Trophoblast cell (in vitro differentiated cells and primary cell): ENCODE measurements at regions not wholly inside any gene's neighbourhood (a gene's known extent, or its start where the extent isn't known, plus 50 kb on each side); places are given as distances from the start of the nearest gene placed in this dataset.

ENCODE experiments used
- DNase-seq, 2 donors: peaks; one replicate each; pipeline ENCODE4 v3.0.0-alpha.2; 2016
- H2AFZ ChIP-seq: 2 replicates; pipeline ENCODE4 v1.6.1; 2013; ENCODE audit warnings: low read length, moderate library complexity, mild to moderate bottlenecking; ENCODE audit not compliant: insufficient read depth, poor library complexity
- H2AK5ac ChIP-seq: 2 replicates; pipeline ENCODE4 v1.6.1; 2013; ENCODE audit warnings: mild to moderate bottlenecking, low read length
- H2BK120ac ChIP-seq: 2 replicates; pipeline ENCODE4 v1.6.1; 2013; ENCODE audit warnings: low read length, mild to moderate bottlenecking, moderate library complexity; ENCODE audit not compliant: insufficient read depth, poor library complexity
- H2BK12ac ChIP-seq: 2 replicates; pipeline ENCODE4 v1.6.1; 2013; ENCODE audit warnings: mild to moderate bottlenecking, low read length, moderate library complexity
- H2BK5ac ChIP-seq: 2 replicates; pipeline ENCODE4 v1.6.1; 2013; ENCODE audit warnings: low read length, low read depth, moderate library complexity, mild to moderate bottlenecking; ENCODE audit not compliant: poor library complexity
- H3K14ac ChIP-seq: 2 replicates; pipeline ENCODE4 v1.6.1; 2013; ENCODE audit warnings: mild to moderate bottlenecking, low read length
- H3K18ac ChIP-seq: 2 replicates; pipeline ENCODE4 v1.6.1; 2013; ENCODE audit warnings: mild to moderate bottlenecking, low read length
- H3K23ac ChIP-seq: 2 replicates; pipeline ENCODE4 v1.6.1; 2013; ENCODE audit warnings: low read length
- H3K27ac ChIP-seq: 2 replicates; pipeline ENCODE4 v1.5.1; 2013; ENCODE audit warnings: low read depth, mild to moderate bottlenecking, inconsistent platforms, low read length, moderate library complexity
- H3K27me3 ChIP-seq: 2 replicates; pipeline ENCODE4 v1.6.1; 2013; ENCODE audit warnings: inconsistent platforms, mild to moderate bottlenecking, low read length, moderate library complexity; ENCODE audit not compliant: insufficient read depth
- H3K36me3 ChIP-seq, 2 experiments: 1 replicate in 1 of 2; 2 replicates in 1 of 2; pipeline ENCODE4 v1.6.1; 2013; ENCODE audit warnings: low read length in 2 of 2, mild to moderate bottlenecking in 2 of 2, moderate library complexity in 1 of 2; ENCODE audit not compliant: insufficient read depth in 2 of 2, control insufficient read depth in 1 of 2
- H3K4ac ChIP-seq: 2 replicates; pipeline ENCODE4 v1.6.1; 2013; ENCODE audit warnings: low read depth, mild to moderate bottlenecking, low read length, moderate library complexity
- H3K4me1 ChIP-seq, 2 experiments: 1 replicate in 1 of 2; 2 replicates in 1 of 2; pipeline ENCODE4 v1.6.1; 2013; ENCODE audit warnings: low read length in 2 of 2, mild to moderate bottlenecking in 2 of 2, moderate library complexity in 1 of 2; ENCODE audit not compliant: insufficient read depth in 2 of 2, control insufficient read depth in 1 of 2
- H3K4me2 ChIP-seq: 2 replicates; pipeline ENCODE4 v1.6.1; 2013; ENCODE audit warnings: inconsistent platforms, mild to moderate bottlenecking, low read length, moderate library complexity
- H3K4me3 ChIP-seq: 2 replicates; pipeline ENCODE4 v1.5.1; 2013; ENCODE audit warnings: mild to moderate bottlenecking, low read depth, low read length, inconsistent platforms
- H3K79me1 ChIP-seq: one replicate; pipeline ENCODE4 v1.6.1; 2013; ENCODE audit warnings: low read length
- H3K79me2 ChIP-seq: 2 replicates; pipeline ENCODE4 v1.6.1; 2013; ENCODE audit warnings: low read length, mild to moderate bottlenecking; ENCODE audit not compliant: control insufficient read depth, insufficient read depth, poor library complexity
- H3K9ac ChIP-seq: 2 replicates; pipeline ENCODE4 v1.6.1; 2013; ENCODE audit warnings: mild to moderate bottlenecking, low read length
- H3K9me3 ChIP-seq: 2 replicates; pipeline ENCODE4 v1.6.1; 2013; ENCODE audit warnings: low read depth, mild to moderate bottlenecking, control low read depth, inconsistent platforms, low read length; ENCODE audit not compliant: insufficient read depth
- H4K12ac ChIP-seq: 2 replicates; pipeline ENCODE4 v1.6.1; 2013; ENCODE audit warnings: low read depth, mild to moderate bottlenecking, low read length, moderate library complexity
- H4K8ac ChIP-seq: 2 replicates; pipeline ENCODE4 v1.6.1; 2013; ENCODE audit warnings: low read depth, mild to moderate bottlenecking, low read length, moderate library complexity
- H4K91ac ChIP-seq: one replicate; pipeline ENCODE4 v1.6.1; 2013; ENCODE audit warnings: low read depth, mild to moderate bottlenecking, low read length, moderate library complexity
- WGBS: extraction: QIAGEN DNeasy Blood & Tissue Kit; methylation state at CpG from one replicate; pipeline ENCODE4 v1.1.7; 2013; ENCODE audit warnings: missing lambda C conversion rate; ENCODE audit not compliant: insufficient read length, insufficient coverage; ENCODE audit errors: extremely low coverage; 5-methylcytosine and 5-hydroxymethylcytosine counted together

- WGBS, result no CpG with 5 or more reads among the region's 1 CpG
- H2BK5ac ChIP-seq, result no peak overlapping the region
- no peak overlapping the region for H3K4me2 ChIP-seq
- no peak overlapping the region for H3K23ac ChIP-seq
- no peaks in the 10 kb centered on the region for H3K4me1 ChIP-seq
- no peak overlapping the region for H2BK120ac ChIP-seq
- no peak for DNase-seq
- H3K27ac ChIP-seq, result no peak overlapping the region
- H3K4ac ChIP-seq, result no peak overlapping the region
- no peaks in the 10 kb centered on the region for H3K27me3 ChIP-seq
- no peak overlapping the region for H2BK12ac ChIP-seq
- no peaks in the 10 kb centered on the region for H3K36me3 ChIP-seq
- H3K79me1 ChIP-seq, result no peaks in the 10 kb centered on the region
- no peak overlapping the region for H3K18ac ChIP-seq
- no peaks in the 10 kb centered on the region for H3K79me2 ChIP-seq
- no peak overlapping the region for H4K8ac ChIP-seq
- H2AK5ac ChIP-seq, result no peak overlapping the region
- H2AFZ ChIP-seq, result no peak overlapping the region
- no peak overlapping the region for H3K14ac ChIP-seq
- H3K9ac ChIP-seq, result no peak overlapping the region
- H3K9me3 ChIP-seq, result no peaks in the 10 kb centered on the region
- no peak overlapping the region for H4K91ac ChIP-seq
- no peak overlapping the region for H4K12ac ChIP-seq
- H3K4me3 ChIP-seq, result no peak overlapping the region
Measured at GRCh38 chr5:23302438-23302837, 205.0 kb upstream of the PRDM9 start.

GRCh38 chr5:23289162-23289561 is 218.2 kb upstream of the PRDM9 start:
- no peak overlapping the region for H2BK120ac ChIP-seq
- H2AFZ ChIP-seq, result no peak overlapping the region
- no peak overlapping the region for H3K9ac ChIP-seq
- H3K9me3 ChIP-seq, result no peaks in the 10 kb centered on the region
- H3K23ac ChIP-seq, result no peak overlapping the region
- H2AK5ac ChIP-seq, result no peak overlapping the region
- no peak overlapping the region for H3K14ac ChIP-seq
- H4K8ac ChIP-seq, result no peak overlapping the region
- H3K79me1 ChIP-seq, result no peaks in the 10 kb centered on the region
- no peak overlapping the region for H4K12ac ChIP-seq
- H3K4ac ChIP-seq, result no peak overlapping the region
- DNase-seq, result no peak
- H3K4me3 ChIP-seq, result no peak overlapping the region
- no CpG with 5 or more reads among the region's 2 CpGs for WGBS
- no peaks in the 10 kb centered on the region for H3K79me2 ChIP-seq
- H2BK5ac ChIP-seq, result no peak overlapping the region
- H2BK12ac ChIP-seq, result no peak overlapping the region
- H4K91ac ChIP-seq, result no peak overlapping the region
- no peaks in the 10 kb centered on the region for H3K36me3 ChIP-seq
- H3K18ac ChIP-seq, result no peak overlapping the region
- H3K27ac ChIP-seq, result no peak overlapping the region
- H3K4me2 ChIP-seq, result no peak overlapping the region
- H3K27me3 ChIP-seq, result no peaks in the 10 kb centered on the region
- H3K4me1 ChIP-seq, result no peaks in the 10 kb centered on the region

- Histone ChIP-seq H3K4me3 (no peak overlapping the region), H3K9ac (no peak overlapping the region), H2BK12ac (no peak overlapping the region), H3K18ac (no peak overlapping the region), H2BK120ac (no peak overlapping the region), H3K23ac (no peak overlapping the region), H4K8ac (no peak overlapping the region), H4K12ac (no peak overlapping the region), H3K4ac (no peak overlapping the region), H2AFZ (no peak overlapping the region), H3K9me3 (no peaks in the 10 kb centered on the region), H3K27ac (no peak overlapping the region), H3K36me3 (no peaks in the 10 kb centered on the region), H2BK5ac (no peak overlapping the region), H2AK5ac (no peak overlapping the region), H3K79me1 (no peaks in the 10 kb centered on the region), H4K91ac (no peak overlapping the region), H3K79me2 (no peaks in the 10 kb centered on the region), H3K4me2 (no peak overlapping the region), H3K14ac (no peak overlapping the region), H3K27me3 (no peaks in the 10 kb centered on the region), H3K4me1 (no peaks in the 10 kb centered on the region)
- WGBS, result no CpG with 5 or more reads among the region's 2 CpGs
- no peak for DNase-seq
Measured at GRCh38 chr5:23284656-23285055, 222.8 kb upstream of the PRDM9 start.

- Histone ChIP-seq H3K4me2 (no peak overlapping the region), H3K9ac (no peak overlapping the region), H3K18ac (no peak overlapping the region), H3K36me3 (no peaks in the 10 kb centered on the region), H3K4me3 (no peak overlapping the region), H3K9me3 (no peaks in the 10 kb centered on the region), H2BK12ac (no peak overlapping the region), H4K12ac (no peak overlapping the region), H2BK5ac (no peak overlapping the region), H3K27me3 (no peaks in the 10 kb centered on the region), H4K91ac (no peak overlapping the region), H2AK5ac (no peak overlapping the region), H3K27ac (no peak overlapping the region), H3K4me1 (no peaks in the 10 kb centered on the region), H2BK120ac (no peak overlapping the region), H4K8ac (no peak overlapping the region), H3K23ac (no peak overlapping the region), H3K79me1 (no peaks in the 10 kb centered on the region), H3K79me2 (no peaks in the 10 kb centered on the region), H3K14ac (no peak overlapping the region), H2AFZ (no peak overlapping the region), H3K4ac (no peak overlapping the region)
- DNase-seq, result no peak
- WGBS, result no CpG with 5 or more reads among the region's 3 CpGs
Measured at GRCh38 chr5:23274171-23274570, 233.2 kb upstream of the PRDM9 start.
